ENCODE measurements at regions not wholly inside any gene's neighbourhood (a gene's known extent, or its start where the extent isn't known, plus 50 kb on each side); places are given as distances from the start of the nearest gene placed in this dataset.

GRCh38 chr5:57834829-57835608, 352.4 kb upstream of the ACTBL2 start:
- TF ChIP-seq POLR2A (IDR thresholded peaks at IDR 0.05; ENCODE audit: low read depth, low read length) = no peak
- TF ChIP-seq POLR2AphosphoS5 (IDR thresholded peaks at IDR 0.05; ENCODE audit: low read depth, low read length) = no peak
- no peak for TF ChIP-seq POU2F2 (IDR thresholded peaks at IDR 0.05; ENCODE audit: low read depth, low read length)
- TF ChIP-seq TAF1 (IDR thresholded peaks at IDR 0.05; ENCODE audit: low read depth, low read length) = no peak
- no peak for TF ChIP-seq SPI1 (IDR thresholded peaks at IDR 0.05; ENCODE audit: low read depth, low read length)
